ENCODE measurements at regions not wholly inside any gene's neighbourhood (a gene's known extent, or its start where the extent isn't known, plus 50 kb on each side); places are given as distances from the start of the nearest gene placed in this dataset.
A peak's percentile ranks its signal among the peaks of the same experiment; 100 is the strongest.
"Not testable (repeated sequence)": the region's sequence is repeated elsewhere in the genome, so short reads cannot be mapped to it uniquely, and the experiment has no call there.

- no peak for DNase-seq (ENCODE audit: low read depth)
These were observed 299.6 kb downstream of the NDUFA10 start for GRCh38 chr2:239725551-239725890.

- no peak for DNase-seq (ENCODE audit: low read depth)
These were observed 300.1 kb downstream of the NDUFA10 start for GRCh38 chr2:239724851-239725550.

GRCh38 chr2:239724194-239724849 lies 300.8 kb downstream of the NDUFA10 start:
- DNase-seq (ENCODE audit: low read depth), result no peak

DNA sequence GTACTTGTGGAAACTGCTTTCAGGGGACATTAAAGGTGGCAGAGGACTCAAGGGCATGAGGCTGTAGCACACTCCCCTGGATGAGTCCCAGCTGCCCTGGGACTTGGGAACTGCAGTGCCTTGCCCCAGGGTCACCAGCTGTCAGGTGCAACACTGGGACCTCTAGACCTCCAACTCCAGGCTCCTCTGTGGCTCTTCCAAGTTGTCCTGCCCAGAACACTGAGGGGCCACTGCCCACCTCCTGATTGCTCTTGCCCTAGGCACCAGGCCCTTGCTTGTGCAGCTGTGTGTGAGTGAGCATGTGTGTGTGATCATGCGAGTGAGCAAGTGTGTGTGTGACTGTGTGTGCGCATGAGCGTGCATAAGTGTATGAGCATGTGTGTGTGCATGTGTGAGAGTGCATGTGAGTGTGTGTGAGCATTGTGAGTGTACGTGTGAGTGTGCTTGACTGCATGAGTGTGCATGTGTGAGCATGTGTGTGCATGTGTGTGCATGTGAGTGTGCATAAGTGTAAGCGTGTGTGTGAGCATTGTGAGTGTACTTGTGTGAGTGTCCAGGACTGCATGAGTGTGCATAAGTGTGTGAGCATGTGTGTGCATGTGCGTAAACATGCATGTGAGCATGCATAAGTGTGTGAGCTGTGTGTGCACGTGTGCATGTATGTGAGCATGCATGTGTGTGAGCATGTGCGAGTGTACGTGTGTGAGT lies 301.5 kb downstream of the NDUFA10 start:
- DNase-seq (ENCODE audit: low read depth), result no peak

- DNase-seq (ENCODE audit: low read depth), result no peak
These were observed 302.2 kb downstream of the NDUFA10 start for GRCh38 chr2:239722760-239723470.

DNA sequence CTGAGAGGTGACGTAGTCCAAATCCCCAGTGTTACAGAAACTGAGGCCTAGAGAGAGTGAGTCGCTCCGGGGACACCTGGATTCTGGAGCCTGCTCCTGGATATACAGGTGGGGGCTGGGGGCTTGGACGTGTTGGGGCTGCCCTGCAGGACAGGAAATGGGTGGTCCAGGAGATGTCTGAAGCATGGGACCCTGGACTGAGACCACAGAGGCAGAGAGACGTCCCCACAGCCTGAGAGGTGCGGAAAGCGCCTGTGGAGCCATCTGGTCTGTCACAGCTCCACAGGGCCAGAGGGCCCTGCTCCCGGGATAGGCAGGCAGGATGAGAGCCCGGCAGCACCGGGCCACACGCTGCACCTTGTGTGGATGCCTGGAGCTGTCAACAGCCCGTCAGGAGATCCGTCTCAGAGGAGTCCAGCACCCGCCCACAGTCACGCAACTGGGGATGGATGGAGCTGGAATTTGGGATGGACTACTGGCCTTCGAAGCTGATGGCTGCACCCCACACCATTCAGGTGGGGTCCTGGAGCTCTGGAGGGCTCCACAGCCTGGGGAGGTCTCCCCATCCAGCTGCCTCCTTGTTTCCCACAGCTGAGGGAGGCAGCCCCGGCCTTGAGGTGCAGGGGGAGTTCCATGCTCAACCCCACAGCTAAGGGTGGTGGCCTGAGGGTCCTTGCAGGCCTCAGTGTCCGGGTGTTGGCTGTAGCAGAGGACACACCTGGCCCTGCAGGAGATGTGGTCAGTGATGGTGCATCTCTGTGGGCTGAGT lies 303.0 kb downstream of the NDUFA10 start:
- no peak for DNase-seq (ENCODE audit: low read depth)

- DNase-seq (ENCODE audit: low read depth), result no peak
These were observed 303.6 kb downstream of the NDUFA10 start for GRCh38 chr2:239721531-239721930.

- DNase-seq (ENCODE audit: low read depth), result no peak
These were observed 304.5 kb downstream of the NDUFA10 start for GRCh38 chr2:239720361-239721360.

DNA sequence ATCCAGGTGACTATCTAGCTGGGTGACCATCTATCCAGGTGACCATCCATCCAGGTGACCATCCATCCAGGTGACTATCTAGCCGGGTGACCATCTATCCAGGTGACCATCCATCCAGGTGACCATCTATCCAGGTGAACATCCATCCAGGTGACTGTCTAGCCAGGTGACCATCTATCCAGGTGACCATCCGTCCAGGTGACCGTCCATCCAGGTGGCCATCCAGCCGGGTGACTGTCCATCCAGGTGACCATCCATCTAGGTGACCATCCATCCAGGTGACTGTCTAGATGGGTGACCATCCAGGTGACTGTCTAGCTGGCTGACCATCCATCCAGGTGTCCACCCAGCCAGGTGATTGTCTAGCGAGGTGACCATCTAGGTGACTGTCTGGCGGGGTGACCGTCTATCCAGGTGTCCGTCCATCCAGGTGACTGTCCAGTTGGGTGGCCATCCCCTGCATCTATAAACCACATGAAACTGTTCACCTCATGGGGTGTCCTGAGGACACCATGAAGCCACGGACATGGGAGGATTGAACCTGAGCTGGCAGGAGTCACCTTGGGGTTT lies 305.3 kb downstream of the NDUFA10 start:
- no peak for DNase-seq (ENCODE audit: low read depth)

DNA sequence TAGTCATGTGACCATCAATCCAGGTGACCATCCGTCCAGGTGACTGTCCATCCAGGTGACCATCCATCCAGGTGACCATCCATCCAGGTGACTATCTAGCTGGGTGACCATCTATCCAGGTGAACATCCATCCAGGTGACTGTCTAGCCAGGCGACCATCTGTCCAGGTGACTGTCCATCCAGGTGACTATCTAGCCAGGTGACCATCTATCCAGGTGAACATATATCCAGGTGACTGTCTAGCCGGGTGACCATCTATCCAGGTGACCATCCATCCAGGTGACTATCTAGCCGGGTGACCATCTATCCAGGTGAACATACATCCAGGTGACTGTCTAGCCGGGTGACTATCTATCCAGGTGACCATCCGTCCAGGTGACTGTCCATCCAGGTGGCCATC lies 306.2 kb downstream of the NDUFA10 start:
- not testable (repeated sequence) for DNase-seq (ENCODE audit: low read depth)

GRCh38 chr2:239717706-239718105 lies 307.4 kb downstream of the NDUFA10 start:
- DNase-seq (ENCODE audit: low read depth), result no peak

GRCh38 chr2:239717319-239717675 lies 307.8 kb downstream of the NDUFA10 start:
- DNase-seq (ENCODE audit: low read depth), result no peak

DNA sequence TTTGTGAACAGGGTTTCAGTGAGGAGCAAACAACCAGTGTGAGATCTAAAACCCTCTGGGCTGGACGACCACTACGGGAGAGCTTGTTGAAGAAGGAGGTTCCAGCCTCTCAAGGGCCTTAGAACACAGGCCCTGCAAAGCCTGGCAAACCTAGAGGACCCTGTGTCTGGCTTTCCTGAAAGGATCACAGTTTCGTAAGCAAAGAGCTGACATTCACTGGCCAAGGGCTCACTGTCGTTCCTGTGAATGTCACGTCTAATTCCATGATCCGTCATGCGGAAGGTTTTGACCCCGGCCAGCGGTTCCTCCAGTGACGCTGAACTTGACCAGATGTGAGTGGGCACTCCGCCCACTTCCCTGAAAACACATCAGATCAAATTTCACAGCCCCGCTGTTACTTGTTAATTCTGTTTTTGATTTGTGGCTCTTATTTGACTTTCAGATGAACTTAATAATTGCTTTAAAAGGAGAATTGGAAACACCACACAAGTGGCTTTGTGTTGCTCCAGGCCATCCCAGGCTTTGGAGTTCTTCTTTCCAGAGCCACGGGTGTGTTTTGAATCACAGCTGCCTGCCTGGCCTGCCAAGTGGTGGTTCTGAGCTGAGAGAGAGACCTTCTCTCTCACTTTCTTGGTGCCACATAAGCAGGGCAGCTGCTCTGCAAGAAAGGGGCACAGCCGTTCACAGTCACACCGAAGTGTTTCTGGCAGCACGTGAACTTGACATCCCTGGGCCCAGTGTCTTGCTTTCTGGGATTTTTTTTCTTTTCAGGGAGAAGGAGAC lies 308.4 kb downstream of the NDUFA10 start:
- peak; percentile 21 for DNase-seq (ENCODE audit: low read depth)

DNA sequence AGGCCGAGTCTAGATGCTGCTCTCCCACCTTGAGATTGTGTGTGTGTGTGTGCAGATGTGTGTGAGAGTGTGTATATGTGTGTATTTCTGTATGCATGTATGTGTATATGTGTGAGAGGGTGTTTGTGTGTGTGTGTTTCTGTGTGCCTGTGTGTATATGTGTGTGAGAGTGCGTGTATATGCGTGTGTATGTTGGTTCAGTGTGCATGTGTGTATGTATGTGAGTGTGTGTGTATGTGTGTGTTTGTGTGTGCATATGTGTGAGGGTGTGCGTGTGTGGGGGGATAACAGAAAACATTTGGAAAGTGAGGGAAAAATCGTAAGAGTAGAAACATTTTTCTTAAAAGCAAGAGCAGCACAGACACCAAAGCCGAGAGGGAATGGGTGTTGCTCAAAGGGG lies 309.1 kb downstream of the NDUFA10 start:
- DNase-seq (ENCODE audit: low read depth), result no peak

DNA sequence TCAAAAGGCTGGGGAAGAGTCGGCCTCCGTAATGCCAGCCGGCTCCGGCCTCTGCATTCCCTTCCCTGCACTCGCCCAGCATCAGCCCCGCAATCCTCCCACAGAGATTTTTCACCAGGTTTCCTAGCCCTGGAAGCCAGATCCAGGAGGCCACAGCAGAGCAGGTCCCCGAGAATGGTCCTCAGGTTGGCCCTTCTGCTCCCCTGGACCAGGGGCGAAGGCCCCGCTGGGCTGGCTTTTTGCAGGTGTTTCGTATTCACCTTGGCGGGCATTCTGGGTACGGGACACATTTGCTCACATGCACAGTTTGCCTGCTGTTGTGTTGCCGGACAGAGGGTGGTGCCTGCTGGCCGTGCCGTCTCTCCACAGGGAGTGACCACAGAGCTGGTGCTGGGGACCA lies 309.5 kb downstream of the NDUFA10 start:
- no peak for DNase-seq (ENCODE audit: low read depth)

DNA sequence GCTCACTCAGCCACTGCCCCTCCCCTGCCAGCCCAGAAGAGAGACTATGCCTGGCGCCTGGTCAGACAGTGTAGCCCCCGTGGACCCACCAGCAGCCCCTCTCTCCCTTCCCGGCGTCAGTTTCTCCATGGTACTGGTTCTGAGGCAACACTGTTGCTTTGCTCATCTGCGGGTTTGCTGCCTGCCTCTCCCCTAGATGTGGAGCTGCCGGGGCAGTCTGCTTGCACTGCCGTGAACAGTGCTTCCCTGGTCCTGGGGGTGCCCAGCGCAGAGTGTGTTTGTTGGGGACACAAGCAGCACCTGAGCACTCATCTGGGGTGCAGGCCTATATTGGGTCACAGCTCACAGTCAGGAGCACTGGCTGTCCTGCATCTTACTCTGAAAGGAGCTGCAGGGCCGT lies 309.9 kb downstream of the NDUFA10 start:
- no peak for DNase-seq (ENCODE audit: low read depth)

DNA sequence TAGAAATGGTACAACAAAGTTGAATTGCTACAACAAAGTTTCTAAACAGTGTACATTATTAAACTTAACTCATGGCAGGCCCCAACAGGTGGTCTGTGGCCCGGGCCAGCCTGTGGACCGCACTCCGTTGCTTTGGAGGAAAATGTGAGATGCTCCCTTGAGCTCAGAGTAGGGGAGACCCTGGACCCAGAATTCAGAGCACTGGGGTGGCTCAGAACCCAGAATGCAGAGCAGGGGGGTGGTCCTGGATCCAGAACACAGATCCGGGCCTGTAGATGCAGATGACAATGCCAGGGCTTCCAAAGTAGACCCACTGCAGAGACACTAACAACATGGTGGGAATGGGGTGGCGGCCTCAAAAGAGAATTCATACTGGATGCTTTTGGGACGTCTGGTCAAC lies 311.0 kb downstream of the NDUFA10 start:
- no peak for DNase-seq (ENCODE audit: low read depth)

GRCh38 chr2:239712755-239713154 lies 311.9 kb upstream of the HDAC4 start:
- DNase-seq (ENCODE audit: low read depth), result no peak

GRCh38 chr2:239711911-239712570 lies 311.2 kb upstream of the HDAC4 start:
- no peak for DNase-seq (ENCODE audit: low read depth)
